H9 (cell line): ENCODE measurements at regions not wholly inside any gene's neighbourhood (a gene's known extent, or its start where the extent isn't known, plus 50 kb on each side); places are given as distances from the start of the nearest gene placed in this dataset.
A peak's percentile ranks its signal among the peaks of the same experiment; 100 is the strongest.

Source experiments
- DNase-seq: peaks from one replicate; pipeline ENCODE4 v3.0.0-alpha.2; 2017
- H2AFZ ChIP-seq: one replicate; pipeline ENCODE4 v1.6.1; 2013; ENCODE audit warnings: mild to moderate bottlenecking, low read length, control low read depth, moderate library complexity
- H2AK5ac ChIP-seq: 2 replicates; pipeline ENCODE4 v1.6.1; 2013; ENCODE audit warnings: low read length, control low read depth, mixed read lengths; ENCODE audit not compliant: insufficient read length
- H2BK120ac ChIP-seq: one replicate; pipeline ENCODE4 v1.6.1; 2013; ENCODE audit warnings: low read depth, mild to moderate bottlenecking, low read length, control low read depth, inconsistent platforms; ENCODE audit not compliant: poor library complexity, severe bottlenecking
- H2BK12ac ChIP-seq: 2 replicates; pipeline ENCODE4 v1.6.1; 2013; ENCODE audit warnings: low read length, control low read depth, mixed read lengths, low read depth; ENCODE audit not compliant: insufficient read length
- H2BK15ac ChIP-seq: 2 replicates; pipeline ENCODE4 v1.6.1; 2013; ENCODE audit warnings: low read depth, low read length, control low read depth
- H2BK20ac ChIP-seq: one replicate; pipeline ENCODE4 v1.6.1; 2013; ENCODE audit warnings: low read depth, mild to moderate bottlenecking, low read length, control low read depth, inconsistent platforms; ENCODE audit not compliant: poor library complexity, severe bottlenecking
- H2BK5ac ChIP-seq: 2 replicates; pipeline ENCODE4 v1.6.1; 2013; ENCODE audit warnings: low read length, control low read depth, mixed read lengths; ENCODE audit not compliant: insufficient read length
- H3K14ac ChIP-seq: 2 replicates; pipeline ENCODE4 v1.6.1; 2013; ENCODE audit warnings: low read length, control low read depth; ENCODE audit not compliant: insufficient read depth
- H3K18ac ChIP-seq: 2 replicates; pipeline ENCODE4 v1.6.1; 2013; ENCODE audit warnings: low read depth, mild to moderate bottlenecking, mixed read lengths, low read length, control low read depth; ENCODE audit not compliant: insufficient read length
- H3K23ac ChIP-seq: 2 replicates; pipeline ENCODE4 v1.6.1; 2013; ENCODE audit warnings: low read length, control low read depth, mixed read lengths, low read depth; ENCODE audit not compliant: insufficient read length
- H3K23me2 ChIP-seq: 2 replicates; pipeline ENCODE4 v1.6.1; 2013; ENCODE audit warnings: low read depth, mild to moderate bottlenecking, mixed read lengths, low read length, control low read depth; ENCODE audit not compliant: insufficient read length, poor library complexity, severe bottlenecking
- H3K27ac ChIP-seq: 2 replicates; pipeline ENCODE4 v1.5.1; 2013; ENCODE audit warnings: low read length, control low read depth, mixed read lengths, low read depth; ENCODE audit not compliant: insufficient read length
- H3K27me3 ChIP-seq: 2 replicates; pipeline ENCODE4 v1.6.1; 2013; ENCODE audit warnings: low read length, control low read depth, inconsistent platforms; ENCODE audit not compliant: insufficient read depth
- H3K4ac ChIP-seq: 2 replicates; pipeline ENCODE4 v1.6.1; 2013; ENCODE audit warnings: low read depth, mild to moderate bottlenecking, control low read depth, inconsistent platforms, low read length, moderate library complexity
- H3K4me1 ChIP-seq: 2 replicates; pipeline ENCODE4 v1.6.1; 2013; ENCODE audit warnings: low read length, control low read depth, inconsistent platforms; ENCODE audit not compliant: insufficient read depth
- H3K4me2 ChIP-seq: 2 replicates; pipeline ENCODE4 v1.6.1; 2013; ENCODE audit warnings: low read length, control low read depth, mixed read lengths; ENCODE audit not compliant: insufficient read length, insufficient read depth
- H3K56ac ChIP-seq: 2 replicates; pipeline ENCODE4 v1.6.1; 2013; ENCODE audit warnings: low read depth, mild to moderate bottlenecking, mixed read lengths, low read length, control low read depth; ENCODE audit not compliant: insufficient read length
- H3K79me1 ChIP-seq: 2 replicates; pipeline ENCODE4 v1.6.1; 2013; ENCODE audit warnings: low read depth, mild to moderate bottlenecking, moderate library complexity, low read length, control low read depth, inconsistent platforms; ENCODE audit not compliant: insufficient read depth, poor library complexity, severe bottlenecking
- H3K79me2 ChIP-seq: 2 replicates; pipeline ENCODE4 v1.6.1; 2013; ENCODE audit warnings: low read length, control low read depth, inconsistent platforms; ENCODE audit not compliant: insufficient read depth
- H3K9ac ChIP-seq: 2 replicates; pipeline ENCODE4 v1.6.1; 2013; ENCODE audit warnings: low read length, control low read depth, mixed read lengths; ENCODE audit not compliant: insufficient read length; ENCODE audit errors: extremely low read depth
- H3K9me3 ChIP-seq: one replicate; pipeline ENCODE4 v1.6.1; 2013; ENCODE audit warnings: low read depth, low read length, inconsistent platforms; ENCODE audit not compliant: control insufficient read depth
- H3T11ph ChIP-seq: one replicate; pipeline ENCODE4 v1.6.1; 2013; ENCODE audit warnings: mild to moderate bottlenecking, low read length, control low read depth, inconsistent platforms
- H4K20me1 ChIP-seq: one replicate; pipeline ENCODE4 v1.6.1; 2013; ENCODE audit not compliant: control insufficient read depth, insufficient read length, insufficient read depth
- H4K5ac ChIP-seq: 2 replicates; pipeline ENCODE4 v1.6.1; 2013; ENCODE audit warnings: low read depth, mild to moderate bottlenecking, mixed read lengths, low read length, control low read depth; ENCODE audit not compliant: insufficient read length
- H4K8ac ChIP-seq: replicated peaks from 2 replicates; pipeline ENCODE4 v1.6.1; 2013; ENCODE audit warnings: low read length, control low read depth, mixed read lengths, low read depth; ENCODE audit not compliant: insufficient read length
- H4K91ac ChIP-seq: 2 replicates; pipeline ENCODE4 v1.6.1; 2013; ENCODE audit warnings: low read depth, mild to moderate bottlenecking, moderate library complexity, mixed read lengths, low read length, control low read depth; ENCODE audit not compliant: insufficient read length
- H3K27ac Mint-ChIP-seq, 3 experiments: 2 replicates in 2 of 3; 3 replicates in 1 of 3; pipeline ENCODE4 v1.8.0; 2020 to 2021; ENCODE audit warnings: mixed read lengths in 3 of 3, mild to moderate bottlenecking in 1 of 3, moderate library complexity in 1 of 3
- H3K27me3 Mint-ChIP-seq: 2 replicates; pipeline ENCODE4 v1.8.0; 2021; ENCODE audit warnings: low read depth, mild to moderate bottlenecking, moderate library complexity, mixed read lengths
- H3K36me3 Mint-ChIP-seq, 3 experiments: 2 replicates in 2 of 3; 3 replicates in 1 of 3; pipeline ENCODE4 v1.8.0; 2020 to 2021; ENCODE audit warnings: low read depth in 3 of 3, mixed read lengths in 3 of 3; ENCODE audit not compliant: insufficient read depth in 1 of 3
- H3K4me1 Mint-ChIP-seq, 2 experiments: 2 replicates each; pipeline ENCODE4 v1.8.0; 2020; ENCODE audit warnings: mixed read lengths in 2 of 2
- H3K4me3 Mint-ChIP-seq, 2 experiments: 2 replicates in 1 of 2; 3 replicates in 1 of 2; pipeline ENCODE4 v1.8.0; 2020 to 2021; ENCODE audit warnings: mild to moderate bottlenecking in 2 of 2, mixed read lengths in 2 of 2, moderate library complexity in 1 of 2
- H3K9me3 Mint-ChIP-seq, 2 experiments: 2 replicates in 1 of 2; 3 replicates in 1 of 2; pipeline ENCODE4 v1.8.0; 2020; ENCODE audit warnings: mild to moderate bottlenecking in 2 of 2, mixed read lengths in 2 of 2, moderate library complexity in 1 of 2
- WGBS: extraction: QIAGEN DNeasy Blood & Tissue Kit; methylation state at CpG from one replicate; pipeline ENCODE4 v1.1.7; 2013; ENCODE audit warnings: missing lambda C conversion rate, low lambda C conversion rate, mixed read lengths; ENCODE audit not compliant: insufficient read length; ENCODE audit errors: extremely low coverage; 5-methylcytosine and 5-hydroxymethylcytosine counted together
- TF ChIP-seq, protein P1 (sequence below): fragments of 200-600 bp; sonication (generic); conservative IDR thresholded peaks from 3 replicates; pipeline ENCODE4 v1.8.0; 2021; ENCODE audit warnings: antibody characterized with exemption, mild to moderate bottlenecking

GRCh38 chr17:54494721-54495715 lies 405.6 kb upstream of the TOM1L1 start:
- Histone ChIP-seq H3K79me1 (no peaks in the 10 kb centered on the region), H3K4me1 (no peaks in the 10 kb centered on the region), H2BK12ac (no peak overlapping the region), H3K14ac (no peak overlapping the region), H3K23me2 (no peaks in the 10 kb centered on the region), H3K9me3 (no peaks in the 10 kb centered on the region), H4K91ac (no peak overlapping the region), H3K9ac (no peak overlapping the region), H2BK120ac (no peak overlapping the region), H3K27ac (no peak overlapping the region), H3K27me3 (no peaks in the 10 kb centered on the region), H2AK5ac (no peak overlapping the region), H2AFZ (no peak overlapping the region), H2BK20ac (no peak overlapping the region), H3K56ac (no peak overlapping the region), H2BK5ac (no peak overlapping the region), H3K4me2 (no peak overlapping the region), H3K4ac (no peak overlapping the region), H3K23ac (no peak overlapping the region), H3K18ac (no peak overlapping the region), H4K20me1 (no peaks in the 10 kb centered on the region), H3T11ph (no peak overlapping the region), H2BK15ac (no peak overlapping the region), H4K5ac (no peak overlapping the region), H3K79me2 (no peaks in the 10 kb centered on the region), H4K8ac (no peak overlapping the region)
- Mint-ChIP-seq H3K27me3 (no peaks in the 10 kb centered on the region), H3K4me3 (no peak overlapping the region), H3K36me3 (no peaks in the 10 kb centered on the region; a peak in 2 of 7 replicates), H3K4me1 (peaks cover 5 to 10% of the 10 kb centered on the region in 2 experiments), H3K27ac (peak overlapping the region in 1 of 3 experiments; percentile 13; a peak in 2 of 7 replicates), H3K9me3 (no peaks in the 10 kb centered on the region; a peak in 1 of 5 replicates)
- TF ChIP-seq, protein P1, sequence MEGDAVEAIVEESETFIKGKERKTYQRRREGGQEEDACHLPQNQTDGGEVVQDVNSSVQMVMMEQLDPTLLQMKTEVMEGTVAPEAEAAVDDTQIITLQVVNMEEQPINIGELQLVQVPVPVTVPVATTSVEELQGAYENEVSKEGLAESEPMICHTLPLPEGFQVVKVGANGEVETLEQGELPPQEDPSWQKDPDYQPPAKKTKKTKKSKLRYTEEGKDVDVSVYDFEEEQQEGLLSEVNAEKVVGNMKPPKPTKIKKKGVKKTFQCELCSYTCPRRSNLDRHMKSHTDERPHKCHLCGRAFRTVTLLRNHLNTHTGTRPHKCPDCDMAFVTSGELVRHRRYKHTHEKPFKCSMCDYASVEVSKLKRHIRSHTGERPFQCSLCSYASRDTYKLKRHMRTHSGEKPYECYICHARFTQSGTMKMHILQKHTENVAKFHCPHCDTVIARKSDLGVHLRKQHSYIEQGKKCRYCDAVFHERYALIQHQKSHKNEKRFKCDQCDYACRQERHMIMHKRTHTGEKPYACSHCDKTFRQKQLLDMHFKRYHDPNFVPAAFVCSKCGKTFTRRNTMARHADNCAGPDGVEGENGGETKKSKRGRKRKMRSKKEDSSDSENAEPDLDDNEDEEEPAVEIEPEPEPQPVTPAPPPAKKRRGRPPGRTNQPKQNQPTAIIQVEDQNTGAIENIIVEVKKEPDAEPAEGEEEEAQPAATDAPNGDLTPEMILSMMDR = no peak
- WGBS = no CpG with 5 or more reads among the region's 9 CpGs
- no peak for DNase-seq
